Stimulated activated CD4-positive, alpha-beta T cell treated with anti-CD3 and anti-CD28 coated beads, Interleukin-1b, Interleukin-23, amount 100 ng/mL, for 24 hours (primary cell): ENCODE measurements at regions not wholly inside any gene's neighbourhood (a gene's known extent, or its start where the extent isn't known, plus 50 kb on each side); places are given as distances from the start of the nearest gene placed in this dataset.

ENCODE experiments used
- DNase-seq, 4 experiments: peaks; one replicate each; pipeline ENCODE4 v3.0.0-alpha.2; 2020; ENCODE audit warnings: low read depth in 4 of 4, low spot score in 1 of 4

DNA sequence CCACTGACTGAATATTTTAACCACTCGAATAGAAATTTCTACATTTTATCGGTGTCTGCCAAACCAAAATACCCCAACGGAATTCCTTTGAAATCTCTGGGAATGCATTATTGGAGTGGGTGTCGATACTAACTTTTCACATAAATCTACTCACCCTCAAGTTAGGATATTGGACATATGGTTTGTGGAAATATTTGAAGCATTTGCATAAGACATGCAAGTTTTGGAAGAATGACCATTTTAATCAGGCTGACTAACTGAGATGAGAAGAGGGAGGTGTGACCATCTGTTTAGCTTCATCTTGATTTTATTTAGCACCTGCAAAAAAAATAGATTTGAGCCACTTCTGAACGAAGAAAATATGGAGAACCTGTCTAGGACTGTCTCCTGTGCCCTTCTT lies 61.2 kb downstream of the KLF6 start:
- DNase-seq, result no peak

DNA sequence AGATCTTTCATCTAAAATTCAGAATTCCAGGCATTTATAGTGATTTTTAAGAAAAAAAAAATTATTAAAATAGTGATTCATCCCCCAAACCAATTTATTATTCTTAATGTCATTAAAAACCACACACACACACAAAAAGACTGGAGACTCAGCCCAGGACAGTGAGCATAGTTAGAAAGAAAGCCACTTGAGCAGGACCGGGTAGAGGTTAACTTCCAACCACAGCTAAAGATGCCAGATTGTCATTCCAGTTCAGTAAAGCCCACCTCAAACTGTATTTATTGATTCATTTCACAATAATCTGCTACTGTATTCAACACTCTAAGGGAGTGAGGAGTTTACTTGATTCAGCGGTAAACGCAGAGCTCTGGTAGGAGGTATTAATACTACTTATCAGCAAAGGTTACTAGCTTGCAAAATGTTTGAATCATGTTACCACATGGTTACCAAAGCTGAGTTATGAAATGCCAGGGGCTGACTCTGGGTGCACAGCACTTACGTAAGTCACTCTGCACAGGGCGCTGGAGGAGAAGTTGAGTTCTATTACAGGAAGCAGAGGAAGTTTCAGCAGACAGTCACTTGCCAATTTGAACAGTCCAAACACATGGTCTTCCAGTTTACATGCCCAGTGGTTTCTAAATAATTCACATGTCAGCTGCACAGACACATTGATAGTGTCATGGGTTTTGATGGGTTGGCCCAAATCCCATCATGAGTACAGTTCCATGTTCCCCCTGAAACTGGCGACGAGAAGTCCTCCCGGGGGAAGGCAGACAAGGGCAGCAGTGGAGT lies 64.6 kb downstream of the KLF6 start:
- DNase-seq, result no peak

DNA sequence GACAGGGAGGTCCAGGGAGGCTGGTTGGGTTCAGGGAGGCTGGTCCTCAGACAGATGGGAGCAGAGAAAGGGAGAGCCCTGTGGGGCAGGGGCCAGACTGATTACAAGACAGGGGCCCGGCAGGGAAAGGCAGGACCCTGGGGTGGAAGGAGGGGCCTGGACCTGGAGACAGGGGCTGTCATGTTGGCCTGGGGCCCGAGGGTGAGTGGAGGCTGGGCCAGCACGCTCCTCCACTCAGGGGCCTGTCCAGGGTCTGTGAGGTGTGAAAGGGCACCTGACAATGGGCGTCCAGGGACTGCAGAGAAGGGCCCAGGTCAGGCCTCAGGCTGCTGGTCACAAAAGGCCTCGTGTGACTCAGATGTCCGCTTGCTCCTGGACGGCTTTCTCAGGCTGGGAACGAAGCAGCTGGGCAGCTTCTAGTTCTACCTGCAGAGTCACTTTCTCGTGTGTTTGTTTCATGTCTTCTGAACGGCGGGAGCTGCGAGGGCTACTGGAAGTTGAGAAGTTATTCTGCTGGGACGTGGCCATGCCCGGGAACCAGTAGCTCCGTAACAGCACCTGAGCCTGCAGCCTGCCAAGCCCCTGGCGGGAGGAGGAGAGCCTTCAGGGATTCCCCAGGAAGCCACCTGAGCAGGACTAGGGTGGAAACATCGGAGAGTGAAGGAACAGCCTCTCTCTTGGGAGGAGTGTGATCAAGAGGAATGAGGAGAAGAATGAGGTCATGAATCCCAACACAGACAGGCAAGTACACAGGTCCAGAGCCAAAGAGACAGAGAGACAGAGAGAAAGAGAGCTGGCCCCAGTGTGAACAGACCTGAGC lies 65.8 kb downstream of the KLF6 start:
- no peak for DNase-seq

DNA sequence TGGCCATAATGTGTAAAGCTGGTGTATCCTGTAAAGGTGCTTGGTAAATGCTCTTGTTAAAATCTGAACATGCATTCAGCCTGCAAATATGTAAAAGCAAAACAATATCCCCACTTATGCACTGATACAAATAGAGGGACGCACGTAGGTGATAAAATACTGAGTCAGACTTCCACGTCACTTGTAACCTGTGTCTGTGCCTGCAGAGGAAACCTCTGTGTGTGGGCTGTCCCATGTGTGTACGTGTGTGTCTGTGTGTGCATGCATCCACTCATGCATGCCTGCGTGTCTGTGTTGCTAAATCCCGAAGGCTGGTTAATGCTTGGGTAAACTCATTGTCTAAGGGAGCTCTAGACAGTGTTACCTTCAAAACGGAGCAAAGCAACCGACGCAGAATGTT lies 68.9 kb downstream of the KLF6 start:
- DNase-seq, result no peak

DNA sequence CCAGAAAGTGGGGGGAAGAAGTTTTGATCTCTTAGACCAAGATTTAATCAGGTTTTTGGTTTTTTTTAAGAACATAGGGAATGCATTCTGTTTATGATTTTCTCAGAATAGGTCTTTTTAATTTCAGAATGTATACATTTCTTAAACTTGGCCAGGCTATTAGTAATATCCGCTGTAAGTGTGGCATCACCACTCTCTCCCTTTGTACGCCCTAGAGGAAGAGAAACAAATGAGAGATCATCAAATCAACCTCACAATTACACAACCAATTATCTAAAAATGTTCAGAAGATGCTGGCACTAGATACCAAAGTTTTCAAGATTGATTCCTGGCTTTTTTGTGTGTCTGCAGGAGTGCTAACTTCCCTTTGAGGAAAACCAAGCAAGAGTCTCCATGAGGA lies 70.0 kb downstream of the KLF6 start:
- no peak for DNase-seq

DNA sequence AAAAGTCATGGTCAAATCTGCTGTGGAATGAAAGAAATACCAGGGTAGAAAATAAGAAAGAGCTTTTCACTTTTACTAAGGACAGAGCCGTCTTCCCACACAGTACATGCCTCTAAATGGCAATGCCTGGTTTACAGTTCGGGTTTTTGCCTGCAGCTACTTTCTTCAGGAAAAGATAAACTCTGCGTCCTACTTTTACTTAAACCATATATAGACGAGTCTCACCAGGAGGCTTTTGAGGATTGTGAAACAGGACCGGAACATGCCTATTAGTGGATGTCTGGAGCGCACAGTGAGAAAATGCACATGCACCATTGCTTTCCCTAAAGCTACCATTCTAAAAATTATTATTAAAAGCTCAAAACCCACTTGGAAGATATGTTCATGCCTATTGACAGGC lies 70.5 kb downstream of the KLF6 start:
- no peak for DNase-seq

DNA sequence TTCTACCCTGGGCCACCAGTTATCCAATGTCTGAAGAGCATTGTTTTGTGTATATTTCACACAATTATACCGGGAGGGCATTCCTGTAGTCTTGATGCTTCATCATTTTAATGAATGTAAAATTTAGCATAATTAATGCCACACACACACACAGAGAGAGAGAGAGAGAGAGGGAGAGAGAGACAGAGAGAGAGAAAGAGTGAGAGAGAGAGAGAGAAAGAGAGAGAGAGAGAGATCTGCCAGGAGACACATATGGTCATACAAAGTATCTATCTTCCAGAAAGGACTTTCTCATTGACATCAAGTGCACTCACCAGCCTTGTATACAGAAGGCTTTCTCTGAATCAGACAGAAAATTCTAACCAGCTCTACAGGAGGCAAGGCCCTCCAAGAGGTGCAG lies 72.3 kb downstream of the KLF6 start:
- DNase-seq, result no peak

DNA sequence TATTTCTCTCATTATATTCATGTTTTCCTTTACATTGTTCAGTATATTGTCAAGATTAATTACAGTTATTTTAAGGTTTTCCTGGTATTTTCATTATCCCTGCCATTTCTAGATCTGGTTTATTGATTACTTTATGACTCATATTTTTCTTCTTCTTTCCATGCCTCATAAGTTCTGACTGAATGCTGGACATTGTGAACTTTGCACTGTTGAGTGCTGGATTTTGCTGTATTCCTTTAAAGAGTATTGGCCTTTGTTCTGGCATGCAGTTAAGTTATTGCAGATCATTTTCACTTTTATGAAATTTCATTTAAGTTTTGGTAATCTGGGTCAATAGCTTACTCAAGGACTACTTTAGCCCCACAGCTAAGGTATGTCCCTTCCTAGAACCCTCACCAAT lies 73.1 kb downstream of the KLF6 start:
- no peak for DNase-seq

DNA sequence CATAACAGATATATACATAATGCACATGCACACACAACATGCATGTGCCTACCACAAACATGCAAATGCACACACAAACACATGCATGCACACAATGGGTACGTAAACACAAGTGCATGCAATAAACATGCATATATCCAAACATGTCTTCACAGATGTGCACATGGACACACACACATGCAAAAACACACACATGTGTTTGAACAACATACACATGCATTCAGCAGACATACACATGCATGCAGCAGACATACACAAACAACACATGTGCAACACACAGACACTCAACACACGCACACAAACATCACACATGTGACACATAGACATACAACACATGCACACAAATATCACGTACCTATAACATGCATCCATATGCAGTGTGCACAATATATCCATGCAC lies 74.2 kb downstream of the KLF6 start:
- DNase-seq, result no peak

DNA sequence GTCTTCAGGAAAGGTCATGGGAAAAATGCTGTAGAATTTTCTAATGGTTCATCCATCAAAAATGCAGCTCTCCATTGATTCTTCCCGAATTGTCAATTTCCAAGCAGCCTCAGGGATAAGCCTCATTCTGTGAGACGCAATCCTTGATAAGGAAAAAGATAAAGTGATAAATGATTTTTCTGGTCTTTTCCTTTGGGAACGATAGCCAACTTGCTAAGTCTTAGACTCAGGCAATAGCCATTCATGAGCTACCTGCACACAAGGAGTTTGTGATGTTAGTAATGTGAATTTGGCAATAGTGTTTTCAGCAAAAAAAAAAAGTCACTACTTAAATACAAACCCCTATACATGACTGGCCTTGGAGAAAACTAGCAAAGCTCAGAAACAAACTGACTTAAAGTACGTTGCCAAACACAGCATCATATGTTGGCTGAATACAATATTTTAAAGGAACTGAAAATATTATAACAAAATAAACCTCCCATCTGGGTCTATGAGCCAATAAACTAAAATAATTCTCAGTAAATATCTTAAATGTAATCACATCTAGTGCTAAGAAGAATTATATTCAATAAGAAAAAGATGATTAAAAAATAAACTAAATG lies 75.5 kb downstream of the KLF6 start:
- no peak for DNase-seq

DNA sequence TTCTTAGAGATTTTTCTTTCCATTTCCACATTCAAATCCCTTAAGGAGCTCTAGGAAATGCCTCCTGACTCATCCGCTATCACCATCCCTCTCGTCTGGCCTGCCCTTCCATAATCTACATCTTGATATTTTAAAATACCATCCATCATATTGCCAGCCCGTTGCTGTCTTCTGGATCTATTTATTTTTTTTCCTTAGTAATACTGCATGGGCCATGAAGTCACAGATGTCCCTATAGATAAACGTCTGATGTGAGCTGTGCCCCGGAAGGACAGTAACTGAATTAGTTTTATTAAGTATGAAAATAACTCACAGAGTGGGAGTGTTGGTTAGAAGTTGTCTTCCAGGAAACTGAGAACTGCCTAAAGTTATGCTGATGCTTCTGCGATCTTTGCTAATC lies 76.2 kb downstream of the KLF6 start:
- no peak for DNase-seq

DNA sequence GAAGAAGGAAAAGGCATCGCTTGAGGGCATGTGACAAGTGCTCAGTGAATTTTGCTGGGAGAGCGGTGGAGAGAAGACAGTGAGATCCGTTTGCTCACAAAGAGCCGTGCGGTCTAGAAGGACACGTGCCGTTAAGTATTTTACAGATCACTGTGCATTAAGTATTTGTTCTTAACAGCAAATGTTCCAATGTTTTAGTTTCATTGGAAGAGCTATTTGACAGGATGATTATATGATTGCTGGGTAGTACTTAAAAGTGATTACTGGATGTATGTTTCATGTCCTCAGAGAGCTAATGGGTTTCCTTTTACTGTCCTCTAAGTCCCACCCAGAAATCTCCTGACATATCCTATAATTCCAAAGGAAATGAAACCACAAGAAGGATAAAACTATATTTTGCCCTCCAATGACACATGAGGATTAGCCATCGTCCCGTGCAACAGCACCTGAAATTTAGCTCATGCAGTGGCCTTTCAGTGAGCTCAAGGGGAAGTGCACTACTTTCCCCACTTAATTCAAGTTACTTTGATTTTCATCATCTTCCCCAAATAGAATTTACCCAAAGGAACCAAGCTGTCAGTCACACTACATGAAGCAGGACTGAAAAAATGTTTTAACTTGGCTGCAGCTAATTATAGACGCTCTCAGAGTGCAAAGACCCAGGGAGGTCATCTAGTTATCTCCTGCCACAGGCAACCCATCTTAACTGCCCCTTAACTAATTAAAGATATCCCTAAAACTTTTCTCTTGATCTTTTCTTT lies 80.3 kb downstream of the KLF6 start:
- no peak for DNase-seq

DNA sequence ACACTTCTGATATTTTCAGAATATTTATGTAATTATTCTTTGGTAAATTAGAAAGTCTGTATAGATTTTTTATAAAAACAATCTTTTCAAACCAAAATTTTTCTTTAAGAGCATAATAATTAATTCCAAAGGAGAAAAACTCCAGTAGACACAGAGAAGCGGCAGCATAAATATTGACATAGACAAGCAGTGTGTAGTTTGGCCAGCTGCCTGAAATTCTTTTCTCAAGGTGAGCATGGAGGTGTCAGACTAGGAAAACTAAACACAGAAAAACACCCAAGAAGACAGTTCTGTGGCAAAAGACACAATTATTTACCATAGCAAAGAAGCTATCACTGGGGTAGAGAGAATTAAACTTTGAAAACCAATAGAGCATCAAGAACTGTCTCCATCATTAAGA lies 82.4 kb downstream of the KLF6 start:
- DNase-seq, result no peak

DNA sequence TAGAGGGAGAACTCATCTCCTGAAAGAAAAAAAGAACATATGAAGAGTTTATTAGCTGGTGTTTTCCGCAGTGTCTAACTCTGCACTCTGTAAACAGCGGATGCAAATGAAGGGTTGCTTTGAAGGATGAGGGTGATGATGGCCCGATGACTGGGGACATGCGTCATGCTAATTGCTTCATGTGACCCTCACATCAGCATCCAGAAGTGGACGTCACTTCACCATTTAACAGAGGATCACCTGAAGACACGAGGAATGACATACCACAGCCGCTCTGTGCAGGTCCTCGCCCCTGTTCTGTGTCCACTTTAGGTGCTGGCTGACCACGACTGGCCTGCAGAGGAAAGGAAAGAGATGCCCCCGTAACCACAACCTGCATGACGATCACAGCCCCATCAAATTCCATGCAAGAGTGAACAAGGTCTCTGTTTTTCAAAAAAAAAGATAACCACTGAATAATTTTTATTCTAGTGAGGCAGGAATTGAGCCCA lies 82.9 kb downstream of the KLF6 start:
- DNase-seq, result no peak

DNA sequence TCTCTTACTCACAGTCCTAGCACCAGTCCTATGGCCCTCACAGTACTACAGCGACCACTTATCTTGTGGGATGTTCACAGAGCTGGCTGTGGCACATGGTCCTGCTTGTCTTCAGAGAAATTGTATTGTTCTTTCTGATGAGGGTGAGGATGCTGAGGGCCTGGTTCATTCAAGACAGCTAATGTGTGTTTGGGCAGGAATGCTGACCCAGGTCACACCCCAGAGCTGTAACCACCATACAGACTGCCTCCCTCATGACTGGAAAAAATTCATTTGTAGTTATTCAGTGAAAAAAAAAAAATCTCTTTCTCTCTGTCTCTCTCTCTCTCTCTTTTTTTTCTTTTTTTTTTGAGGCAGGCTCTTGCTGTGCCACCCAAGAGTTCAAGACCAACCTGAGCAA lies 83.5 kb downstream of the KLF6 start:
- DNase-seq, result no peak

DNA sequence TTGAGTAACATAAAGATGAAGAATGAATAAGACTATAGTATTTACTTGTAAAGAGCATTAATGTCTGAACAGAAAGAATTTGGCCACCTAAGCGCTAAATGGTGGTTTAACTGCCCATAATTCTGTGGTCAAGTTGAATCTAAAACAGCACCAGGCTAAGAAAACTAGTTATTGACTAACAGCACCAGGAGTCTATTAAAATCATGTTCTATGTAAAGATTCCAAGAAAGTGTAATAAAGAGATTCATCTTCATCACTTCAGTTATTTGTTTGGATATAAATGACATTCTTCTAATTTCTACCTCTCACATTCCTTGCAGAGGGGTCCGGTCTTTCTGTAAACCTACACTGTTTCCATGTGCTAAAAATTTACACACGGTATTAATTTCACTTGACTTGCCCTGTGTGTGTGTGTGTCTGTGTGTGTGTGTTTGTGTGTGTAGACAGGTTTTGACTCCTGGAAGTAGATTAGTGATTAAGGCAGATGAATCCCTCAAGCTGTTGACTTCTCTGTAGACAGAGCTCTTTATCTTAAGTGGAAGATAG lies 84.4 kb downstream of the KLF6 start:
- DNase-seq, result no peak

DNA sequence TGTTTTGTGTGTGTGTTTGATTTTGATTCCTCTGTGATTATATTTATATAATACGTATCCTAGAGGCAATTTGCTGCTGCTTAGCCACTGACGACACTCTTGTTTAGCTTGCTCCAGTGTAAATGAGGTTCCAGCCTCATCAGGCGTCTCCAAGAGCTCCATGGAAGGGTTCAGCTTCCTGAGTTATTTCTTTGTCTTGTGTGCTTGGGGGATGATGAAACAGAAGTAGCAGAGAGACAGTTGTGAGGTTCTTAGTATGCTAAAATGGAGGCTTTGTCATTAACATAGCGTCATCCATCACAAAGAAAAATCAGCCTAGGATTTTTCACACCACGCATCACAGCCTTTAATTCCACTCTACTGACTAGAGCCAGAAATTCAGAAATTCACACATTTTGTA lies 85.1 kb downstream of the KLF6 start:
- DNase-seq, result no peak

DNA sequence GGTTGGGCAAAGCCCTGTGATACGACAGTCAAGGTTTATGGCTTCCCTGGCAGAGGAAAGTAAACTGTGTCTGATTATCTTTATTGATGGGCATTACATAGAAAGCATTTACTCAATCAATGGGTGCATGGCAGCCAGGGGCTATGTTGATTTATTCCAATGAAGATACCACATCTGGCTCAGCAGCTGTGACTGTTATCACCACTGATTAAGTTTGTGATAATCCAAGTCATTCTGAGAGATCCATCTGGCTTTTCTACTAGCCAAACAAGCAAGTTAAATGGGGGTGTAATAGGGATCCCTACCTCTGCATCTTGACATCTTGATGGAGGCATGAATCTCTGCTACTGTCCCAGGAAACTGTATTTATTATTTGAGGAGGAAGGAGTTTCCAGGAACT lies 86.7 kb downstream of the KLF6 start:
- no peak for DNase-seq

DNA sequence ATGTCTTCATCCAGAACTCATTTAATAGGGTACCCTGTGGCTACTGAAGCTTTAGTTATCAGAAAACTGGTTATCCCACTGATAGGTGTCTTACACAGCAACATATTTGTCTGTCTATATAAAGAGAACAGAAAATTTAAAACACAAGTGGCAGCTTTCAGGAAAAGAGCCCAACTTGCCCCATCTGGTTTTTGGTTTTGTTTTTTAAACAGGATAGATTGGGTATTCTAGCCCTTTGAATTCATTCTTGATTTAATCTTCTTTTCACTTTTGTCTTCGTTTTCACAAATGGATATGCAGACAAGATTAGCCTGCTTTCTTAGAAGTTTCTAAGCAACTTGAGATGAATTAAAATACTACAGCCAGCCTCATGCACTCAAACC lies 91.3 kb downstream of the KLF6 start:
- no peak for DNase-seq

DNA sequence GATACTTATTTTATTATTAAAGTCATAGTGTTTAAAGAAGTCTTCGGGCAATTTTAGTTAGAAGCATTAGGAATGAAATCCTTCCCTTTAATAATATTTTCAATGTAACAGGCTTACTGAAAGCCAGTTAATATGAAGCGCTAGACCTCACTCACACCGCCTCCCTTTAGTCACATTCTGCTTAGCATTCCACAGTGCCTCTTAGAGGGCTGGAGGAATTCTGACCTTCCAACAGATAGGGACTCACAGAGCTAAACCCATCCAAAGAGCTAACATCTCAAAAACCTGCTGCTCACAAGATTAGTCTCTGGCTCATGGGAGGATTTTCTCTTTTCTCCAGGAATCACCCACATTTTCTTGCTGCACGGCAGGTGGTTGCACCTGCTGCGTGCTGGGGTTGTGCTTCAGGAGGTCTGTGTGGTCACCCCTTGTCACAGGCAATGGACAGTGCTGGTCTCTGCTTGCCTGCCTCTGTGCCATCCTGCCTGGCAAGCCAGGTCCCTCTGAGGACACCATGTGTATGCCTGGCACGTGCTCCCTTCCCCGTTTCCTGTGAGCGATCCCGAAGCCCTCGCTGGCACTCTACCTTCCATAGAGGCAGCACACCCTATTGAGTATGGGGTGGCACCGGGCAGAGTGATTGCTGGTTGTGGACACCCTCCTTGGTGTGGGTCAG lies 91.8 kb downstream of the KLF6 start:
- DNase-seq, result no peak
